ENCODE measurements at regions not wholly inside any gene's neighbourhood (a gene's known extent, or its start where the extent isn't known, plus 50 kb on each side); places are given as distances from the start of the nearest gene placed in this dataset.

- Histone ChIP-seq H3K4me1 (peaks cover 8% of the 10 kb centered on the region), H3K27ac (no peak overlapping the region), H3K9me3 (no peaks in the 10 kb centered on the region), H3K27me3 (peaks cover 68% of the 10 kb centered on the region), H3K36me3 (no peaks in the 10 kb centered on the region), H3K4me3 (no peak overlapping the region)
- TF ChIP-seq EP300 (IDR thresholded peaks at IDR 0.05) (no peak), POLR2AphosphoS5 (IDR thresholded peaks at IDR 0.05) (no peak), POLR2A (IDR thresholded peaks at IDR 0.05) (no peak), CTCF (IDR thresholded peaks at IDR 0.05) (no peak)
- WGBS: 56% methylated on average over 8 of the region's 8 CpGs
- DNase-seq (ENCODE audit: low spot score in 2 of 2): no peak
Observed at GRCh38 chr16:73887911-73888310, 408.7 kb upstream of the PSMD7 start.

GRCh38 chr16:73886426-73886825 is 410.2 kb upstream of the PSMD7 start:
- H3K4me1 ChIP-seq: peaks cover 7% of the 10 kb centered on the region
- DNase-seq (ENCODE audit: low spot score in 2 of 2): no peak
- H3K27me3 ChIP-seq: peaks cover 70% of the 10 kb centered on the region
- no peak for TF ChIP-seq POLR2A (IDR thresholded peaks at IDR 0.05)
- TF ChIP-seq POLR2AphosphoS5 (IDR thresholded peaks at IDR 0.05): no peak
- no peak for TF ChIP-seq CTCF (IDR thresholded peaks at IDR 0.05)
- TF ChIP-seq EP300 (IDR thresholded peaks at IDR 0.05): no peak
- no peaks in the 10 kb centered on the region for H3K9me3 ChIP-seq
- 79% methylated on average over 10 of the region's 10 CpGs for WGBS
- H3K27ac ChIP-seq: no peak overlapping the region
- H3K36me3 ChIP-seq: no peaks in the 10 kb centered on the region
- H3K4me3 ChIP-seq: no peak overlapping the region

- Histone ChIP-seq H3K4me1 (no peaks in the 10 kb centered on the region), H3K36me3 (no peaks in the 10 kb centered on the region), H3K27me3 (peaks cover 66% of the 10 kb centered on the region), H3K4me3 (no peak overlapping the region), H3K27ac (no peak overlapping the region), H3K9me3 (no peaks in the 10 kb centered on the region)
- WGBS: 85% methylated on average over 4 of the region's 4 CpGs
- DNase-seq (ENCODE audit: low spot score in 2 of 2): no peak
- TF ChIP-seq POLR2AphosphoS5 (IDR thresholded peaks at IDR 0.05) (no peak), EP300 (IDR thresholded peaks at IDR 0.05) (no peak), CTCF (IDR thresholded peaks at IDR 0.05) (no peak), POLR2A (IDR thresholded peaks at IDR 0.05) (no peak)
Observed at GRCh38 chr16:73885319-73885718, 411.3 kb upstream of the PSMD7 start.

- no peak for DNase-seq (ENCODE audit: low spot score in 2 of 2)
- no peak overlapping the region for H3K4me3 ChIP-seq
- H3K9me3 ChIP-seq: no peaks in the 10 kb centered on the region
- no peak overlapping the region for H3K27ac ChIP-seq
- WGBS: 88% methylated on average over 3 of the region's 3 CpGs
- H3K4me1 ChIP-seq: no peaks in the 10 kb centered on the region
- no peak for TF ChIP-seq EP300 (IDR thresholded peaks at IDR 0.05)
- TF ChIP-seq POLR2A (IDR thresholded peaks at IDR 0.05): no peak
- no peak for TF ChIP-seq POLR2AphosphoS5 (IDR thresholded peaks at IDR 0.05)
- no peak for TF ChIP-seq CTCF (IDR thresholded peaks at IDR 0.05)
- no peaks in the 10 kb centered on the region for H3K36me3 ChIP-seq
- peaks cover 63% of the 10 kb centered on the region for H3K27me3 ChIP-seq
Observed at GRCh38 chr16:73883841-73884240, 412.8 kb upstream of the PSMD7 start.

- H3K36me3 ChIP-seq: no peaks in the 10 kb centered on the region
- H3K27me3 ChIP-seq: peaks cover 56% of the 10 kb centered on the region
- no peaks in the 10 kb centered on the region for H3K9me3 ChIP-seq
- no peak overlapping the region for H3K4me3 ChIP-seq
- no peaks in the 10 kb centered on the region for H3K4me1 ChIP-seq
- TF ChIP-seq POLR2A (IDR thresholded peaks at IDR 0.05) (no peak), POLR2AphosphoS5 (IDR thresholded peaks at IDR 0.05) (no peak), EP300 (IDR thresholded peaks at IDR 0.05) (no peak), CTCF (IDR thresholded peaks at IDR 0.05) (no peak)
- WGBS: 79% methylated on average over 2 of the region's 2 CpGs
- no peak for DNase-seq (ENCODE audit: low spot score in 2 of 2)
- no peak overlapping the region for H3K27ac ChIP-seq
Observed at GRCh38 chr16:73883126-73883525, 413.5 kb upstream of the PSMD7 start.

Data from suprapubic skin (tissue), 4 donors.